C4-2B (cell line): ENCODE measurements at regions not wholly inside any gene's neighbourhood (a gene's known extent, or its start where the extent isn't known, plus 50 kb on each side); places are given as distances from the start of the nearest gene placed in this dataset.

Experiments
- H3K27ac ChIP-seq: fragments of 450-650 bp; 2 replicates; pipeline ENCODE4 v1.5.1; 2017
- CTCF ChIP-seq: fragments of 450-650 bp; conservative IDR thresholded peaks from 2 replicates; pipeline ENCODE4 v1.5.1; 2017; ENCODE audit warnings: mild to moderate bottlenecking
- ZFX ChIP-seq: fragments of 450-650 bp; IDR thresholded peaks from 2 replicates; pipeline ENCODE4 v1.6.1; 2017

DNA sequence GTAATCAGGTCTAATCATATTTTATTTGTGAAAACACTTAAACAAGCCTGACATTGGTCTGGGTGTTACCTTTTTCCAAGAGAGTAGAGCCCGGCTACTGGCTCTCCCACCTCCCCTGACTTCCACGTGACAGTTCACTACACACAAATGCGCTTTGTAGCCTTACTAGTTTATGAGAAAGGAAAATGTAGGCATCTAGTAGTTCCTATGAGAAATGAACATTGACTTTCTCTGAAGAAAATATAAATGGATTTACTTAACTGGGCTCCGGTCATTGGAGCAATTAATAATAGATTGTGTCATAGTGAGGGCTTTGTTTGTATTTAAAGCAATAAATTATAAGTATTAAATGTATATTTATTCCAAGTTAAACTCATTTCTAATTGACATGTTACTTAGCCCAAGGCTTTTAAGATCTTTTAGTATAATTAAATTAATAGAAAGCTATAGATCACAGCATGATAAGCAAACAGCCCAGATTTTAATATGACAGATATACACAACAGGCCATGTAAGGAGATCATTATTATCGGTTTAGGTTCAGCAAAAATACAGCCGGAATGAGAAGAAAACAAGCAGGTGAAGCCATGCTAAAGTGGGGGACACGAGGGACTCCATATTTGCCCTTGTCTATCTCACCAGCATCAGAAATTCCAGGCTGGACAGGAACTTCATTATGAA lies 756.5 kb upstream of the ADAMTS16 start:
- TF ChIP-seq CTCF, result no peak
- TF ChIP-seq ZFX, result no peak

GRCh38 chr5:4384649-4385048 lies 755.5 kb upstream of the ADAMTS16 start:
- no peak for TF ChIP-seq ZFX
- TF ChIP-seq CTCF, result no peak
- no peak overlapping the region for H3K27ac ChIP-seq

More for the DNA sequence above, 756.5 kb upstream of the ADAMTS16 start:
- no peak overlapping the region for H3K27ac ChIP-seq

GRCh38 chr5:4386152-4386551 lies 754.0 kb upstream of the ADAMTS16 start:
- TF ChIP-seq CTCF (no peak), ZFX (no peak)
- no peak overlapping the region for H3K27ac ChIP-seq

DNA sequence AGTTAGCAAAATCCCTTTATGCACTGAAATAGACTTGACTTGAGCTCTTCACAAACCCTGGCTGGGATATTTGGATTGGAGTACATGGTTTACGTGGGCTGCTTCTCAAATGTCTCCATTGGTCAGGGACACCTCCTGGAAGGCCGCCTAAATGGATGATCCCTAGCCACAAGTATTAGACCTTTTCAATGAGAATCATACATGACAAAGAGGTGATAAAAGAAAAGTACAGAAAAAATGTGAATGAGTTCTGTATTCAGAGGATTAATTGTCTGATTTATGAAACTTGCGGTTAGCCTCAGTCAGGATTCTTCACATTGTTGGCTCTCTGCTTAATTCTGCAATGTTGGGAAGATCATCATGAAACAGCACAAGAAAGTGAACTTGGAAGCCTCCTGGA lies 752.8 kb upstream of the ADAMTS16 start:
- TF ChIP-seq ZFX (no peak), CTCF (no peak)
- no peak overlapping the region for H3K27ac ChIP-seq

GRCh38 chr5:4395752-4396151 lies 744.4 kb upstream of the ADAMTS16 start:
- TF ChIP-seq CTCF, result no peak
- H3K27ac ChIP-seq, result no peak overlapping the region

DNA sequence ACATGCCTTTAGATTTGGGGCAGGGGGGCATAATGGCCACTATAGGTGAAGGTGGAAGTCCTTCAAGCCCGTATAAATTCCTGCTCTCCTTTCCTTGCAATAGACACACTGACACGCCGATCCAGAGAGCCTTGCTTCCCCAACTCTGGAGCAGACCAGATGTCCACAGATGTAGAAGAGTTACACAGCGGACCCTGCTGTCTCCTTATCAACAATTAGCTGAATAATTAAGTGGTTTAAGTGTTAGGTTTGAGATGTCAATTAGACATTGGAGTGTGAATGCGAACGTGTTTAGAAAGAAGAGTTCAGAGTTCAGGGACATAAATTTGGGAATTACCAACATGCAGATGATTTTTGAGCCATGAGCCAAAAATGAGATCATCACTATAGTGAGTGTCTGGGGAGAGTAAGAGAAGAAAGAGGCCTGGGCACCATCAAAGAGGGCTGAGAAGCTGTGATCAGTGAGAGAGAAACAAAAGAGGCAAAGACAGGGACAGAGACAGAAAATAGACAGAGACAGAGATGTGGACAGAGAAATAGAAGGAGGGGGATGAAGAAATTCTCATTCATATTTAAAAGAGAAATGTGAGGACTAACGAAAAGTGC lies 734.4 kb upstream of the ADAMTS16 start:
- no peak overlapping the region for H3K27ac ChIP-seq
- TF ChIP-seq ZFX, result no peak
- TF ChIP-seq CTCF, result no peak

- TF ChIP-seq ZFX (no peak), CTCF (no peak)
- no peak overlapping the region for H3K27ac ChIP-seq
These were observed 730.0 kb upstream of the ADAMTS16 start for GRCh38 chr5:4410151-4410550.
